ENCODE measurements at regions not wholly inside any gene's neighbourhood (a gene's known extent, or its start where the extent isn't known, plus 50 kb on each side); places are given as distances from the start of the nearest gene placed in this dataset.
"Not testable (repeated sequence)": the region's sequence is repeated elsewhere in the genome, so short reads cannot be mapped to it uniquely, and the experiment has no call there.

- H3K27ac ChIP-seq (ENCODE audit: low read length) = no peak overlapping the region
- DNase-seq = no peak
- no peak overlapping the region for H2AFZ ChIP-seq (ENCODE audit: low read length)
- no peaks in the 10 kb centered on the region for H3K4me1 ChIP-seq (ENCODE audit: low read length)
- no peak overlapping the region for H3K4me2 ChIP-seq (ENCODE audit: low read depth, low read length, poor library complexity, severe bottlenecking)
- H3K9me2 ChIP-seq (replicated peaks; ENCODE audit: insufficient read depth, low read length) = no peaks in the 10 kb centered on the region
- H3K9me3 ChIP-seq (ENCODE audit: low read length) = no peaks in the 10 kb centered on the region
- H3K79me2 ChIP-seq (ENCODE audit: low read length) = no peaks in the 10 kb centered on the region
- H3K9ac ChIP-seq (ENCODE audit: low read length) = no peak overlapping the region
- no peak overlapping the region for H3K4me3 ChIP-seq (ENCODE audit: low read length)
- H4K20me1 ChIP-seq (ENCODE audit: insufficient read depth, low read depth, low read length) = no peaks in the 10 kb centered on the region
- H3K36me3 ChIP-seq (ENCODE audit: insufficient read depth, low read length) = no peaks in the 10 kb centered on the region
- no peaks in the 10 kb centered on the region for H3K27me3 ChIP-seq (ENCODE audit: low read length)
These were observed 97.7 kb upstream of the CARD11 start for GRCh38 chr7:3141326-3141725.

DNA sequence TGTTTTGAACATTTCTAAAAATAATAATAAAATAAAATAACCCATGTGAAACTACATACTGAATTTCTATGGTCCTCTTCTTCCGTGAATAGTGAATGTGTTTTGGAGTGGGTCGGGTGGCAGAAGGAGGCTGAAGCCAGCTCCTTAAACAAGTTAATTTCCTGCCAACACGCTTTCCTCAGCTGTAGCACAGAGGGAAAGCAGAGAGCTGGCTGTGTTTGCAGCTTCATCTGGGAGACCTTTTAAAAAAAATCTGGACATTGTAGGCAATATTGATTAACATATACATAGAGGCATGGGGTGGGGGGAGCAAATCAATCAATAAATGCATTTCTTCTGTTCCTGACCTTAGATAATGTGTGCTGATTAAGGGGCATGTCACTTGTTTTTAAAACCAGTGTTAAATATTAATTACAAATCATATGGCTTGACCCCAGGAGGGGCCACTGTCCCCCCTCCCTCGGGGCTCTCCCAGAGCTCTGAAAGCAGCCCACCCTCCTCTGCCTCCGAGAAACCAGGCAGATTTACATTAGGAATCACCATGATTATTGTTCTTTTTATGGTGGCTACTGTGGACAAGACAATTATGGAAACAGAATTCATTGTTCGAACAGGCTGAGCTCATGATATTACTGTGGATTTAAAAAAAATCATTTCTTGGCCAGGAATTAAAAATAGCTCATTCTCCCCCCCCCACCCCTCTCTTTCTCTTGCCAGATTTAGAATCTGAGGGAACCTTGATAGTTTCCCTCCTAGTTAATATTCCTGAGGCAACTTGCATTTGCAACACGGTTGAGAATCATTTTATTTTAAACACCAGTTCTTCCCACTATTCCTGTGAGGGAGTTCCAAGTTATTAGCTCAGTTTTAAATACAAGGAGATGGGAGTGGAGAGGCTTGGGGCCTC, 100.5 kb upstream of the CARD11 start:
- H3K27me3 ChIP-seq (ENCODE audit: low read length) = no peaks in the 10 kb centered on the region
- H3K9me2 ChIP-seq (replicated peaks; ENCODE audit: insufficient read depth, low read length) = no peaks in the 10 kb centered on the region
- H3K4me1 ChIP-seq (ENCODE audit: low read length) = no peaks in the 10 kb centered on the region
- H3K79me2 ChIP-seq (ENCODE audit: low read length) = no peaks in the 10 kb centered on the region
- H3K9me3 ChIP-seq (ENCODE audit: low read length) = no peaks in the 10 kb centered on the region
- no peaks in the 10 kb centered on the region for H4K20me1 ChIP-seq (ENCODE audit: insufficient read depth, low read depth, low read length)
- H3K27ac ChIP-seq (ENCODE audit: low read length) = no peak overlapping the region
- H3K36me3 ChIP-seq (ENCODE audit: insufficient read depth, low read length) = no peaks in the 10 kb centered on the region
- no peak overlapping the region for H3K4me3 ChIP-seq (ENCODE audit: low read length)
- no peak overlapping the region for H3K9ac ChIP-seq (ENCODE audit: low read length)
- no peak for DNase-seq
- H3K4me2 ChIP-seq (ENCODE audit: low read depth, low read length, poor library complexity, severe bottlenecking) = no peak overlapping the region
- H2AFZ ChIP-seq (ENCODE audit: low read length) = no peak overlapping the region

GRCh38 chr7:3144776-3145125, 101.1 kb upstream of the CARD11 start:
- not testable (repeated sequence) for H3K27ac ChIP-seq (ENCODE audit: low read length); H3K36me3 ChIP-seq (ENCODE audit: insufficient read depth, low read length); H3K79me2 ChIP-seq (ENCODE audit: low read length); H3K4me2 ChIP-seq (ENCODE audit: low read depth, low read length, poor library complexity, severe bottlenecking); DNase-seq; H3K9me3 ChIP-seq (ENCODE audit: low read length); H4K20me1 ChIP-seq (ENCODE audit: insufficient read depth, low read depth, low read length); H3K9ac ChIP-seq (ENCODE audit: low read length); H3K4me3 ChIP-seq (ENCODE audit: low read length); H3K9me2 ChIP-seq (replicated peaks; ENCODE audit: insufficient read depth, low read length); H3K27me3 ChIP-seq (ENCODE audit: low read length); H2AFZ ChIP-seq (ENCODE audit: low read length); H3K4me1 ChIP-seq (ENCODE audit: low read length)

- H3K4me3 ChIP-seq (ENCODE audit: low read length) = no peak overlapping the region
- no peak overlapping the region for H3K27ac ChIP-seq (ENCODE audit: low read length)
- H3K9me2 ChIP-seq (replicated peaks; ENCODE audit: insufficient read depth, low read length) = no peaks in the 10 kb centered on the region
- H3K36me3 ChIP-seq (ENCODE audit: insufficient read depth, low read length) = no peaks in the 10 kb centered on the region
- no peak overlapping the region for H3K4me2 ChIP-seq (ENCODE audit: low read depth, low read length, poor library complexity, severe bottlenecking)
- no peak for DNase-seq
- H3K9ac ChIP-seq (ENCODE audit: low read length) = no peak overlapping the region
- no peak overlapping the region for H2AFZ ChIP-seq (ENCODE audit: low read length)
- no peaks in the 10 kb centered on the region for H3K9me3 ChIP-seq (ENCODE audit: low read length)
- H4K20me1 ChIP-seq (ENCODE audit: insufficient read depth, low read depth, low read length) = no peaks in the 10 kb centered on the region
- H3K4me1 ChIP-seq (ENCODE audit: low read length) = no peaks in the 10 kb centered on the region
- no peaks in the 10 kb centered on the region for H3K79me2 ChIP-seq (ENCODE audit: low read length)
- H3K27me3 ChIP-seq (ENCODE audit: low read length) = no peaks in the 10 kb centered on the region
These were observed 103.0 kb upstream of the CARD11 start for GRCh38 chr7:3146571-3147226.

DNA sequence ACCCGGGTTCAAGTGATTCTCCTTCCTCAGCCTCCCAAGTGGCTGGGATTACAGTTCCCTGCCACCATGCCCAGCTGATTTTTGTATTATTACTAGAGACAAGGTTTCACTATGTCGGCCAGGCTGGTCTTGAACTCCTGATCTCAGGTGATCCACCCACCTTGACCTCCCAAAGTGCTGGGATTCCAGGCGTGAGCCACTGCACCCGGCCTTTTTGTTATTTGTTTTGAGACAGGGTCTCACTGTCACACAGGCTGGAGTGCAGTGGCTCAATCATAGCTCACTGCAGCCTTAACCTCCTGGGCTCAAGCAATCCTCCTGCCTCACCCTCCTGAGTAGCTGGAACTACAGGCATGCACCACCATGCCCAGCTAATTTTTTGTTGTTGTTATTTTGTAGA, 104.8 kb upstream of the CARD11 start:
- not testable (repeated sequence) for H2AFZ ChIP-seq (ENCODE audit: low read length); H4K20me1 ChIP-seq (ENCODE audit: insufficient read depth, low read depth, low read length); H3K4me2 ChIP-seq (ENCODE audit: low read depth, low read length, poor library complexity, severe bottlenecking); H3K79me2 ChIP-seq (ENCODE audit: low read length); H3K4me1 ChIP-seq (ENCODE audit: low read length); H3K27me3 ChIP-seq (ENCODE audit: low read length); H3K36me3 ChIP-seq (ENCODE audit: insufficient read depth, low read length); H3K9me3 ChIP-seq (ENCODE audit: low read length); H3K4me3 ChIP-seq (ENCODE audit: low read length); H3K9ac ChIP-seq (ENCODE audit: low read length); H3K9me2 ChIP-seq (replicated peaks; ENCODE audit: insufficient read depth, low read length); DNase-seq; H3K27ac ChIP-seq (ENCODE audit: low read length)

GRCh38 chr7:3149231-3149995, 105.7 kb upstream of the CARD11 start:
- Histone ChIP-seq H3K36me3 (ENCODE audit: insufficient read depth, low read length) (no peaks in the 10 kb centered on the region), H4K20me1 (ENCODE audit: insufficient read depth, low read depth, low read length) (no peaks in the 10 kb centered on the region), H2AFZ (ENCODE audit: low read length) (no peak overlapping the region), H3K9me3 (ENCODE audit: low read length) (no peaks in the 10 kb centered on the region), H3K4me3 (ENCODE audit: low read length) (no peak overlapping the region), H3K4me1 (ENCODE audit: low read length) (no peaks in the 10 kb centered on the region), H3K27me3 (ENCODE audit: low read length) (no peaks in the 10 kb centered on the region), H3K9me2 (replicated peaks; ENCODE audit: insufficient read depth, low read length) (no peaks in the 10 kb centered on the region), H3K9ac (ENCODE audit: low read length) (no peak overlapping the region), H3K27ac (ENCODE audit: low read length) (no peak overlapping the region), H3K4me2 (ENCODE audit: low read depth, low read length, poor library complexity, severe bottlenecking) (no peak overlapping the region), H3K79me2 (ENCODE audit: low read length) (no peaks in the 10 kb centered on the region)
- DNase-seq = no peak

DNA sequence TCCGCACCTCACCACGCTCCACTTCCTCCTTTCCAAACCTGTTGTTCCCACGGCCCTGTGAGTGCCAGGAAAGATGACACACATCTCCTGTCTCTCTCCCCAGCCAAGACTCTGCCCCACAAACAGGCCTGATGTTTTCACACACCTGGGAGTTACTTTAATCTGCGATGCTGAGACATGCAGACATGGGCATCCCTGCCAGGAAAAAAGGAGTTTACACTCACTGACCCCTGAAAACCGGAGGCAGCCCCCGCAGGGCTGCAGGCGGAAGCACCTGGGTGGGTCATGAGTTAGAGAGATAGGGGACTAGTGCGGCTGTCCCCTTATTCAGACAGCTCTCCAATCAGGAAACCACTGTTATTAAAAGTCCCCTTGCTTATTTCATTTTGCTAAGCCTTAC, 106.4 kb upstream of the CARD11 start:
- H2AFZ ChIP-seq (ENCODE audit: low read length) = no peak overlapping the region
- H3K9me3 ChIP-seq (ENCODE audit: low read length) = no peaks in the 10 kb centered on the region
- DNase-seq = no peak
- no peaks in the 10 kb centered on the region for H3K4me1 ChIP-seq (ENCODE audit: low read length)
- H3K9me2 ChIP-seq (replicated peaks; ENCODE audit: insufficient read depth, low read length) = no peaks in the 10 kb centered on the region
- no peak overlapping the region for H3K4me2 ChIP-seq (ENCODE audit: low read depth, low read length, poor library complexity, severe bottlenecking)
- no peaks in the 10 kb centered on the region for H3K27me3 ChIP-seq (ENCODE audit: low read length)
- H4K20me1 ChIP-seq (ENCODE audit: insufficient read depth, low read depth, low read length) = no peaks in the 10 kb centered on the region
- no peaks in the 10 kb centered on the region for H3K36me3 ChIP-seq (ENCODE audit: insufficient read depth, low read length)
- H3K4me3 ChIP-seq (ENCODE audit: low read length) = no peak overlapping the region
- H3K27ac ChIP-seq (ENCODE audit: low read length) = no peak overlapping the region
- H3K9ac ChIP-seq (ENCODE audit: low read length) = no peak overlapping the region
- no peaks in the 10 kb centered on the region for H3K79me2 ChIP-seq (ENCODE audit: low read length)

GRCh38 chr7:3151784-3152183, 108.1 kb upstream of the CARD11 start:
- no peak overlapping the region for H3K4me3 ChIP-seq (ENCODE audit: low read length)
- H3K9me2 ChIP-seq (replicated peaks; ENCODE audit: insufficient read depth, low read length) = no peaks in the 10 kb centered on the region
- no peak for DNase-seq
- H3K4me2 ChIP-seq (ENCODE audit: low read depth, low read length, poor library complexity, severe bottlenecking) = no peak overlapping the region
- H3K4me1 ChIP-seq (ENCODE audit: low read length) = no peaks in the 10 kb centered on the region
- no peaks in the 10 kb centered on the region for H3K79me2 ChIP-seq (ENCODE audit: low read length)
- no peak overlapping the region for H2AFZ ChIP-seq (ENCODE audit: low read length)
- no peaks in the 10 kb centered on the region for H4K20me1 ChIP-seq (ENCODE audit: insufficient read depth, low read depth, low read length)
- no peak overlapping the region for H3K9ac ChIP-seq (ENCODE audit: low read length)
- H3K27me3 ChIP-seq (ENCODE audit: low read length) = no peaks in the 10 kb centered on the region
- no peak overlapping the region for H3K27ac ChIP-seq (ENCODE audit: low read length)
- no peaks in the 10 kb centered on the region for H3K36me3 ChIP-seq (ENCODE audit: insufficient read depth, low read length)
- no peaks in the 10 kb centered on the region for H3K9me3 ChIP-seq (ENCODE audit: low read length)
